ENCODE measurements at regions not wholly inside any gene's neighbourhood (a gene's known extent, or its start where the extent isn't known, plus 50 kb on each side); places are given as distances from the start of the nearest gene placed in this dataset.

GRCh38 chr5:6309949-6310348 is 68.4 kb downstream of the MED10 start:
- H3K27me3 Mint-ChIP-seq (ENCODE audit: low read depth) = peaks cover 6% of the 10 kb centered on the region
- no peak for TF ChIP-seq CTCF (IDR thresholded peaks at IDR 0.05)
- no peak for DNase-seq (ENCODE audit: low spot score)
- no peaks in the 10 kb centered on the region for H3K4me1 Mint-ChIP-seq (ENCODE audit: low read depth)
- no peaks in the 10 kb centered on the region for H3K36me3 Mint-ChIP-seq (ENCODE audit: low read depth)
- H3K4me3 Mint-ChIP-seq (ENCODE audit: unreplicated experiment) = no peak overlapping the region
- no peak overlapping the region for H3K27ac Mint-ChIP-seq (ENCODE audit: unreplicated experiment)
- H3K9me3 Mint-ChIP-seq (ENCODE audit: low read depth) = no peaks in the 10 kb centered on the region

- no peaks in the 10 kb centered on the region for H3K4me1 Mint-ChIP-seq (ENCODE audit: low read depth)
- H3K4me3 Mint-ChIP-seq (ENCODE audit: unreplicated experiment) = no peak overlapping the region
- H3K36me3 Mint-ChIP-seq (ENCODE audit: low read depth) = no peaks in the 10 kb centered on the region
- no peaks in the 10 kb centered on the region for H3K9me3 Mint-ChIP-seq (ENCODE audit: low read depth)
- DNase-seq (ENCODE audit: low spot score) = no peak
- H3K27me3 Mint-ChIP-seq (ENCODE audit: low read depth) = peaks cover 6% of the 10 kb centered on the region
- no peak for TF ChIP-seq CTCF (IDR thresholded peaks at IDR 0.05)
- H3K27ac Mint-ChIP-seq (ENCODE audit: unreplicated experiment) = no peak overlapping the region
Observed at GRCh38 chr5:6308683-6309082, 69.7 kb downstream of the MED10 start.

- Mint-ChIP-seq H3K9me3 (ENCODE audit: low read depth) (no peaks in the 10 kb centered on the region), H3K27me3 (ENCODE audit: low read depth) (peaks cover 13% of the 10 kb centered on the region), H3K36me3 (ENCODE audit: low read depth) (no peaks in the 10 kb centered on the region), H3K4me1 (ENCODE audit: low read depth) (no peaks in the 10 kb centered on the region), H3K4me3 (ENCODE audit: unreplicated experiment) (no peak overlapping the region), H3K27ac (ENCODE audit: unreplicated experiment) (no peak overlapping the region)
- TF ChIP-seq CTCF (IDR thresholded peaks at IDR 0.05) = no peak
- DNase-seq (ENCODE audit: low spot score) = no peak
Observed at GRCh38 chr5:6307304-6307703, 71.0 kb downstream of the MED10 start.

- Mint-ChIP-seq H3K36me3 (ENCODE audit: low read depth) (no peaks in the 10 kb centered on the region), H3K4me1 (ENCODE audit: low read depth) (no peaks in the 10 kb centered on the region), H3K9me3 (ENCODE audit: low read depth) (no peaks in the 10 kb centered on the region), H3K27ac (ENCODE audit: unreplicated experiment) (no peak overlapping the region), H3K27me3 (ENCODE audit: low read depth) (peaks cover 13% of the 10 kb centered on the region), H3K4me3 (ENCODE audit: unreplicated experiment) (no peak overlapping the region)
- TF ChIP-seq CTCF (IDR thresholded peaks at IDR 0.05) = no peak
- DNase-seq (ENCODE audit: low spot score) = no peak
Observed at GRCh38 chr5:6305853-6306252, 72.5 kb downstream of the MED10 start.

GRCh38 chr5:6302684-6303083 is 75.7 kb downstream of the MED10 start:
- TF ChIP-seq CTCF (IDR thresholded peaks at IDR 0.05) = no peak
- no peak for DNase-seq (ENCODE audit: low spot score)
- no peaks in the 10 kb centered on the region for H3K36me3 Mint-ChIP-seq (ENCODE audit: low read depth)
- no peak overlapping the region for H3K4me3 Mint-ChIP-seq (ENCODE audit: unreplicated experiment)
- no peak overlapping the region for H3K27ac Mint-ChIP-seq (ENCODE audit: unreplicated experiment)
- peaks cover 13% of the 10 kb centered on the region for H3K27me3 Mint-ChIP-seq (ENCODE audit: low read depth)
- no peaks in the 10 kb centered on the region for H3K9me3 Mint-ChIP-seq (ENCODE audit: low read depth)
- H3K4me1 Mint-ChIP-seq (ENCODE audit: low read depth) = no peaks in the 10 kb centered on the region

Measured in chondrocyte (in vitro differentiated cells).